ENCODE measurements at regions not wholly inside any gene's neighbourhood (a gene's known extent, or its start where the extent isn't known, plus 50 kb on each side); places are given as distances from the start of the nearest gene placed in this dataset.

DNA sequence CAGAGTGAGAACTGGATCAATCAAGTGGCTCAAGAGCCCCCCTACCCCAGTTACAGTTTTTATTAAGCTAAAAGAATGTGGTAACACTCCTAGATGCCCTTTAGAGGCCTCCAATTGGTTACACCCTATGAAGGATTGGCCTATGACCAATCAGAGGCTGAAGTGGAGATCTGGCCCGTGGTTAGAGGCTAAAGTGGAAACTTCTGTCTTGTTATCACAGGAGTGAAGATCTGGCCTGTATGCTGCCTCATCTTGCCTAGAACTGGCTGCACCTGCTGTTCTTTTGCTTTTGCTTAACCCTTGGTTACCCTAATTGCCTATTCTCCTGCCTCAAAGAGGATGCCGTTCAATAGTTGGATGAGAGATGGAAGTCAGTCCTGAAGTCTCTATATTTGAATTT is 100.1 kb upstream of the MAP2 start:
- H3F3A ChIP-seq (replicated peaks; ENCODE audit: insufficient read depth): no peaks in the 10 kb centered on the region
- no peaks in the 10 kb centered on the region for H3K27me3 ChIP-seq (ENCODE audit: insufficient read depth)
- no peak overlapping the region for H3K4me3 ChIP-seq (ENCODE audit: low read depth in 2 of 2, low read length in 1 of 2)
- no peaks in the 10 kb centered on the region for H3K9me3 ChIP-seq
- peaks cover 0 to 3% of the 10 kb centered on the region in 2 experiments; a peak in 1 of 4 replicates for H3K4me1 ChIP-seq (ENCODE audit: control insufficient read depth in 1 of 2, insufficient read depth in 2 of 2, low read depth in 1 of 2, low read length in 1 of 2)
- TF ChIP-seq RFX5 (IDR thresholded peaks at IDR 0.05; ENCODE audit: low read length): no peak
- TF ChIP-seq GABPA (IDR thresholded peaks at IDR 0.05; ENCODE audit: low read depth): no peak
- no peak for TF ChIP-seq NFIC (IDR thresholded peaks at IDR 0.05; ENCODE audit: borderline replicate concordance)
- no peak for TF ChIP-seq JUND (IDR thresholded peaks at IDR 0.05)
- TF ChIP-seq FOXJ3 (CRISPR knock-in tag; IDR thresholded peaks at IDR 0.05): no peak
- no peak for TF ChIP-seq NRF1 (IDR thresholded peaks at IDR 0.05; ENCODE audit: low read depth, low read length)
- no peak for TF ChIP-seq ELF1 (IDR thresholded peaks at IDR 0.05)
- no peak for TF ChIP-seq TCF12 (IDR thresholded peaks at IDR 0.05)
- no peak for TF ChIP-seq EZH2phosphoT487 (IDR thresholded peaks at IDR 0.05; ENCODE audit: borderline replicate concordance, low read depth)
- no peak for TF ChIP-seq TEAD4 (IDR thresholded peaks at IDR 0.05; ENCODE audit: borderline replicate concordance, insufficient read depth)
- TF ChIP-seq RAD21 (IDR thresholded peaks at IDR 0.05; ENCODE audit: low read length): no peak
- TF ChIP-seq, protein P1, sequence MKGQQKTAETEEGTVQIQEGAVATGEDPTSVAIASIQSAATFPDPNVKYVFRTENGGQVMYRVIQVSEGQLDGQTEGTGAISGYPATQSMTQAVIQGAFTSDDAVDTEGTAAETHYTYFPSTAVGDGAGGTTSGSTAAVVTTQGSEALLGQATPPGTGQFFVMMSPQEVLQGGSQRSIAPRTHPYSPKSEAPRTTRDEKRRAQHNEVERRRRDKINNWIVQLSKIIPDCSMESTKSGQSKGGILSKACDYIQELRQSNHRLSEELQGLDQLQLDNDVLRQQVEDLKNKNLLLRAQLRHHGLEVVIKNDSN (IDR thresholded peaks at IDR 0.05; ENCODE audit: borderline replicate concordance, low read depth): no peak
- TF ChIP-seq, protein P2, sequence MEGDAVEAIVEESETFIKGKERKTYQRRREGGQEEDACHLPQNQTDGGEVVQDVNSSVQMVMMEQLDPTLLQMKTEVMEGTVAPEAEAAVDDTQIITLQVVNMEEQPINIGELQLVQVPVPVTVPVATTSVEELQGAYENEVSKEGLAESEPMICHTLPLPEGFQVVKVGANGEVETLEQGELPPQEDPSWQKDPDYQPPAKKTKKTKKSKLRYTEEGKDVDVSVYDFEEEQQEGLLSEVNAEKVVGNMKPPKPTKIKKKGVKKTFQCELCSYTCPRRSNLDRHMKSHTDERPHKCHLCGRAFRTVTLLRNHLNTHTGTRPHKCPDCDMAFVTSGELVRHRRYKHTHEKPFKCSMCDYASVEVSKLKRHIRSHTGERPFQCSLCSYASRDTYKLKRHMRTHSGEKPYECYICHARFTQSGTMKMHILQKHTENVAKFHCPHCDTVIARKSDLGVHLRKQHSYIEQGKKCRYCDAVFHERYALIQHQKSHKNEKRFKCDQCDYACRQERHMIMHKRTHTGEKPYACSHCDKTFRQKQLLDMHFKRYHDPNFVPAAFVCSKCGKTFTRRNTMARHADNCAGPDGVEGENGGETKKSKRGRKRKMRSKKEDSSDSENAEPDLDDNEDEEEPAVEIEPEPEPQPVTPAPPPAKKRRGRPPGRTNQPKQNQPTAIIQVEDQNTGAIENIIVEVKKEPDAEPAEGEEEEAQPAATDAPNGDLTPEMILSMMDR (IDR thresholded peaks at IDR 0.05): no peak
- TF ChIP-seq, protein P3, sequence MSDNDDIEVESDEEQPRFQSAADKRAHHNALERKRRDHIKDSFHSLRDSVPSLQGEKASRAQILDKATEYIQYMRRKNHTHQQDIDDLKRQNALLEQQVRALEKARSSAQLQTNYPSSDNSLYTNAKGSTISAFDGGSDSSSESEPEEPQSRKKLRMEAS (IDR thresholded peaks at IDR 0.05; ENCODE audit: low read depth): no peak
- no peak for TF ChIP-seq FOXM1 (IDR thresholded peaks at IDR 0.05; ENCODE audit: low read depth)
- no peak for TF ChIP-seq GATA2 (CRISPR knock-in tag; IDR thresholded peaks at IDR 0.05)
- TF ChIP-seq YY1 (IDR thresholded peaks at IDR 0.05; ENCODE audit: low read depth): no peak
- TF ChIP-seq, protein P4, sequence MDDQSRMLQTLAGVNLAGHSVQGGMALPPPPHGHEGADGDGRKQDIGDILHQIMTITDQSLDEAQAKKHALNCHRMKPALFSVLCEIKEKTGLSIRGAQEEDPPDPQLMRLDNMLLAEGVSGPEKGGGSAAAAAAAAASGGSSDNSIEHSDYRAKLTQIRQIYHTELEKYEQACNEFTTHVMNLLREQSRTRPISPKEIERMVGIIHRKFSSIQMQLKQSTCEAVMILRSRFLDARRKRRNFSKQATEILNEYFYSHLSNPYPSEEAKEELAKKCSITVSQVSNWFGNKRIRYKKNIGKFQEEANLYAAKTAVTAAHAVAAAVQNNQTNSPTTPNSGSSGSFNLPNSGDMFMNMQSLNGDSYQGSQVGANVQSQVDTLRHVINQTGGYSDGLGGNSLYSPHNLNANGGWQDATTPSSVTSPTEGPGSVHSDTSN (IDR thresholded peaks at IDR 0.05): no peak
- no peak for DNase-seq
- no peak overlapping the region for H3K27ac ChIP-seq (ENCODE audit: low read depth in 2 of 2, low read length in 1 of 2)
- WGBS (ENCODE audit: low lambda C conversion rate): 72% methylated on average over 2 of the region's 2 CpGs
- CTCF ChIA-PET: interaction anchor here (0.9 to 4.0 kb wide), 7 partner anchors 8 to 950 kb away, joined by 3 to 36 read pairs (median 4); no protein-coding TSS in a partner anchor
- no peak overlapping the region for H3K9ac ChIP-seq
- no peak overlapping the region for H2AFZ ChIP-seq (ENCODE audit: low read depth)
- H3K36me3 ChIP-seq (replicated peaks in 1 of 2; ENCODE audit: control insufficient read depth in 1 of 2, insufficient read depth in 2 of 2, low read length in 1 of 2): no peaks in the 10 kb centered on the region
- H3K79me2 ChIP-seq (ENCODE audit: insufficient read depth): no peaks in the 10 kb centered on the region
- H3K4me2 ChIP-seq: no peak overlapping the region
- no peaks in the 10 kb centered on the region for H4K20me1 ChIP-seq (ENCODE audit: insufficient read depth)
- no peaks in the 10 kb centered on the region for H3K9me2 ChIP-seq
- POLR2A ChIA-PET: no interaction called here

All from SK-N-SH (cell line).